GM12878 (cell line): ENCODE measurements at regions not wholly inside any gene's neighbourhood (a gene's known extent, or its start where the extent isn't known, plus 50 kb on each side); places are given as distances from the start of the nearest gene placed in this dataset.

Experiments used
- ATAC-seq: fragments of 200-7000 bp; cut with Tn5 transposase; 3 replicates; pipeline ENCODE4 v1.9.1; 2020; ENCODE audit warnings: mild to moderate bottlenecking, moderate library complexity
- BruUV-seq: library from RNA; stranded (reverse); fragments of 400-500 nt; replicated peaks from 2 replicates; lab custom pipeline; 2021; lab: Mats Ljungman, UMichigan
- CTCF ChIA-PET: fragments of 300-600 bp; sonication (Branson Sonifier 250); formaldehyde crosslinking; extraction: SDS; loops from one replicate; lab custom pipeline; 2021; ENCODE audit warnings: inconsistent platforms; lab: Yijun Ruan, JAX
- POLR2A ChIA-PET: fragments of 350-600 bp; formaldehyde crosslinking; extraction: SDS; loops from one replicate; lab custom pipeline; 2021; ENCODE audit warnings: inconsistent platforms; lab: Charles Lee
- RAD21 ChIA-PET: fragments of 300-600 bp; sonication (Branson Sonifier 250); formaldehyde crosslinking; loops from one replicate; lab custom pipeline; 2023; ENCODE audit warnings: antibody characterized with exemption; ENCODE audit not compliant: unreplicated experiment; lab: Charles Lee
- SMC1A ChIA-PET: fragments of 300-600 bp; sonication (Branson Sonifier 250); formaldehyde crosslinking; loops from one replicate; lab custom pipeline; 2023; ENCODE audit not compliant: unreplicated experiment, uncharacterized antibody; lab: Charles Lee
- DNase-seq: peaks from one replicate; pipeline ENCODE4 v3.0.0-alpha.2; 2011; ENCODE audit warnings: low read depth, low spot score
- FAIRE-seq: peaks from 3 replicates; lab custom pipeline; 2011; peaks lifted over from hg19 to GRCh38; lab: Jason Lieb, UNC
- H2AFZ ChIP-seq: 2 replicates; pipeline ENCODE4 v1.6.0; 2011; ENCODE audit warnings: low read depth, low read length, control low read depth; ENCODE audit not compliant: control insufficient read depth
- H3K27ac ChIP-seq: 2 replicates; pipeline ENCODE4 v1.5.1; 2011; ENCODE audit warnings: control low read depth; ENCODE audit not compliant: control insufficient read depth, insufficient read depth
- H3K27me3 ChIP-seq, 2 experiments: replicated peaks in 1 of 2; 2 replicates each; pipeline versions ENCODE4 v1.6.0 to v1.6.1; 2011; ENCODE audit warnings: low read length in 1 of 2; ENCODE audit not compliant: control insufficient read depth in 2 of 2, insufficient read depth in 2 of 2
- H3K36me3 ChIP-seq, 2 experiments: 2 replicates each; pipeline ENCODE4 v1.5.1; 2011; ENCODE audit warnings: low read length in 1 of 2; ENCODE audit not compliant: control insufficient read depth in 2 of 2, insufficient read depth in 2 of 2
- H3K4me1 ChIP-seq: 2 replicates; pipeline ENCODE4 v1.6.1; 2011; ENCODE audit warnings: mild to moderate bottlenecking, low read length, moderate library complexity, mixed read lengths; ENCODE audit not compliant: control insufficient read depth, insufficient read depth
- H3K4me2 ChIP-seq: 2 replicates; pipeline ENCODE4 v1.6.0; 2011; ENCODE audit warnings: control low read depth; ENCODE audit not compliant: control insufficient read depth, insufficient read depth
- H3K4me3 ChIP-seq: fragments of 200-600 bp; sonication (generic); 2 replicates; pipeline ENCODE4 v1.5.1; 2016
- H3K79me2 ChIP-seq: 2 replicates; pipeline ENCODE4 v1.6.0; 2011; ENCODE audit warnings: low read length; ENCODE audit not compliant: control insufficient read depth, insufficient read depth
- H3K9ac ChIP-seq: 2 replicates; pipeline ENCODE4 v1.8.0; 2011; ENCODE audit warnings: low read length, control low read depth, mixed read lengths; ENCODE audit not compliant: control insufficient read depth, insufficient read depth
- H3K9me3 ChIP-seq: replicated peaks from 3 replicates; pipeline ENCODE4 v1.5.1; 2011; ENCODE audit warnings: mild to moderate bottlenecking, low read length; ENCODE audit not compliant: control insufficient read depth, insufficient read depth
- H4K20me1 ChIP-seq: 2 replicates; pipeline ENCODE4 v1.6.0; 2011; ENCODE audit not compliant: control insufficient read depth, insufficient read depth
- ATF2 ChIP-seq: IDR thresholded peaks from 2 replicates; pipeline ENCODE4 v1.6.1; 2012; ENCODE audit warnings: low read length, inconsistent platforms
- BCLAF1 ChIP-seq: fragments of 450-650 bp; IDR thresholded peaks from 2 replicates; pipeline ENCODE4 v1.6.1; 2017; ENCODE audit warnings: antibody characterized with exemption, mild to moderate bottlenecking, moderate library complexity
- BMI1 ChIP-seq: fragments of 450-650 bp; IDR thresholded peaks from 2 replicates; pipeline ENCODE4 v1.6.1; 2016; ENCODE audit warnings: mild to moderate bottlenecking, moderate library complexity, borderline replicate concordance
- CHD2 ChIP-seq: IDR thresholded peaks from 2 replicates; pipeline ENCODE4 v1.6.1; 2011; ENCODE audit warnings: low read depth, low read length, improper control_type of control experiment, borderline replicate concordance
- MEF2A ChIP-seq: IDR thresholded peaks from 2 replicates; pipeline ENCODE4 v1.6.1; 2011; ENCODE audit warnings: low read depth, mild to moderate bottlenecking, low read length, moderate library complexity; ENCODE audit not compliant: insufficient read depth
- PAX5 ChIP-seq: IDR thresholded peaks from 2 replicates; pipeline ENCODE4 v1.6.1; 2011; ENCODE audit warnings: low read depth, low read length, borderline replicate concordance
- PML ChIP-seq: IDR thresholded peaks from 2 replicates; pipeline ENCODE4 v1.6.1; 2012; ENCODE audit warnings: low read length, inconsistent platforms
- SMARCA5 ChIP-seq: fragments of 450-650 bp; IDR thresholded peaks from 2 replicates; pipeline ENCODE4 v1.6.1; 2017; ENCODE audit warnings: mild to moderate bottlenecking
- SMC3 ChIP-seq: IDR thresholded peaks from 2 replicates; pipeline ENCODE4 v1.6.1; 2011; ENCODE audit warnings: low read length, improper control_type of control experiment, borderline replicate concordance
- TCF7 ChIP-seq: IDR thresholded peaks from 2 replicates; pipeline ENCODE4 v1.6.1; 2014; ENCODE audit warnings: antibody characterized with exemption, borderline replicate concordance
- USF2 ChIP-seq: IDR thresholded peaks from 2 replicates; pipeline ENCODE4 v1.6.1; 2011; ENCODE audit warnings: low read depth, low read length, improper control_type of control experiment, borderline replicate concordance
- ZBED1 ChIP-seq: IDR thresholded peaks from 2 replicates; pipeline ENCODE4 v1.6.1; 2016; ENCODE audit warnings: borderline replicate concordance
- ZSCAN29 ChIP-seq: fragments of 450-650 bp; IDR thresholded peaks from 2 replicates; pipeline ENCODE4 v1.6.1; 2017; ENCODE audit warnings: mild to moderate bottlenecking, moderate library complexity
- WGBS: methylation state at CpG from one replicate; pipeline ENCODE4 v1.1.6; 2016; ENCODE audit warnings: low lambda C conversion rate; ENCODE audit not compliant: insufficient replicate concordance, insufficient coverage; ENCODE audit errors: missing lambda C conversion rate; 5-methylcytosine and 5-hydroxymethylcytosine counted together
- in situ Hi-C: fragments of 300-500 bp; cut with MboI; formaldehyde crosslinking; loops from 9 replicates; pipeline ENCODE4 v1.14.3; 2018; ENCODE audit warnings: mixed read lengths
- intact Hi-C: fragments of 100-400 bp; cut with micrococcal nuclease; formaldehyde crosslinking; loops from one replicate; pipeline ENCODE4 v1.14.2; 2022; ENCODE audit not compliant: unreplicated experiment
- TF ChIP-seq, protein P1 (sequence below): fragments of 450-650 bp; IDR thresholded peaks from 2 replicates; pipeline ENCODE4 v1.6.1; 2017; ENCODE audit warnings: mild to moderate bottlenecking

DNA sequence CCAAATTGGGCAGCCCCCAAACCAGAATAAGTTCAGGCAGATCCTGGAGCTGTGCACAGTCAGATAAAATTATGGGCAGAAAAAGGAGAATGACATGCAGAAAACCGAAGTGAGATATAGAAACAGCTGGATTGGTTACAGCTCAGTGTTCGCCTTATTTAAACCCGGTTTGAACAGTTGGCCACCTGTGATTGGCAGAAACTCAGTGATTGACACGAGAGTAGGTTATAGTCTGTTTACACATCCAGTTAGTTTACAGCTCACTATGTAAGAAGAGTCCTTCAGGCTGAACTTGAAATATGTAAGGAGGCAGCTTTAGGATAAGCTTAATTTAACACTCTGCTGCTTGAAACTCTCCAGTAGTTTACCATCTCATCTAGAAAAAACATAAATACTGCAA is 271.6 kb upstream of the ARRDC4 start (continued):
- no peak for TF ChIP-seq ATF2

DNA sequence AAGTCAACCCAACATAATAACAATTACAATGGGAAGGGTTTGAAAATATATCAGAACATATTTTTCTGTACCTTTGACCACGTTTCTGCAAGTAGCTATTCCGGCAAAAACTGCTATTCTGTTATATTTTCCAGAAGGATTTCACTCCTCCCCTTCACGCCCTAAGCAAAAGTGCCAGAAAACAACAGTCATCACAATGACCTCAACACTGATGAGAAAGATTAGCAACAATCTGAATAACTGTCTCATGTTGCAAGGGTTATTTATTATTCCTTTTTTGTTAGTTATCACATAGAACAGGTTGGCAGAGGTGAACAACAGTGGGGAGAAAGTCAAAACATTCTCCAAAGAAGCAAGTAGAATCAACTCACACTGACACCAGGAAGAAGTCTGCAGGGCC is 269.4 kb upstream of the ARRDC4 start:
- Histone ChIP-seq H3K9me3 (no peaks in the 10 kb centered on the region), H3K4me3 (no peak overlapping the region), H3K27ac (no peak overlapping the region), H3K79me2 (no peaks in the 10 kb centered on the region), H3K27me3 (no peaks in the 10 kb centered on the region), H3K36me3 (no peaks in the 10 kb centered on the region), H3K9ac (no peak overlapping the region), H2AFZ (no peak overlapping the region), H4K20me1 (no peaks in the 10 kb centered on the region), H3K4me2 (no peak overlapping the region), H3K4me1 (no peaks in the 10 kb centered on the region)
- DNase-seq (no peak), ATAC-seq (no peak), FAIRE-seq (no peak)
- intact Hi-C loops, result no loop called here
- ChIA-PET CTCF (no interaction called here), RAD21 (no interaction called here), POLR2A (no interaction called here), SMC1A (interaction anchor here (1.2 kb wide), 1 partner anchor 11 kb away, joined by 3 read pairs; no protein-coding TSS in a partner anchor)
- TF ChIP-seq BMI1, result no peak
- no peak for TF ChIP-seq CHD2
- TF ChIP-seq TCF7, result no peak
- TF ChIP-seq USF2, result no peak
- TF ChIP-seq ZBED1, result no peak
- TF ChIP-seq SMARCA5, result no peak
- no peak for TF ChIP-seq ATF2
- TF ChIP-seq, protein P1, sequence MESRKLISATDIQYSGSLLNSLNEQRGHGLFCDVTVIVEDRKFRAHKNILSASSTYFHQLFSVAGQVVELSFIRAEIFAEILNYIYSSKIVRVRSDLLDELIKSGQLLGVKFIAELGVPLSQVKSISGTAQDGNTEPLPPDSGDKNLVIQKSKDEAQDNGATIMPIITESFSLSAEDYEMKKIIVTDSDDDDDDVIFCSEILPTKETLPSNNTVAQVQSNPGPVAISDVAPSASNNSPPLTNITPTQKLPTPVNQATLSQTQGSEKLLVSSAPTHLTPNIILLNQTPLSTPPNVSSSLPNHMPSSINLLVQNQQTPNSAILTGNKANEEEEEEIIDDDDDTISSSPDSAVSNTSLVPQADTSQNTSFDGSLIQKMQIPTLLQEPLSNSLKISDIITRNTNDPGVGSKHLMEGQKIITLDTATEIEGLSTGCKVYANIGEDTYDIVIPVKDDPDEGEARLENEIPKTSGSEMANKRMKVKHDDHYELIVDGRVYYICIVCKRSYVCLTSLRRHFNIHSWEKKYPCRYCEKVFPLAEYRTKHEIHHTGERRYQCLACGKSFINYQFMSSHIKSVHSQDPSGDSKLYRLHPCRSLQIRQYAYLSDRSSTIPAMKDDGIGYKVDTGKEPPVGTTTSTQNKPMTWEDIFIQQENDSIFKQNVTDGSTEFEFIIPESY, result no peak
- TF ChIP-seq BCLAF1, result no peak
- no peak for TF ChIP-seq PAX5
- TF ChIP-seq MEF2A, result no peak
- no peak for TF ChIP-seq PML
- no peak for TF ChIP-seq ZSCAN29
- TF ChIP-seq SMC3, result no peak
- BruUV-seq, result no TSS peak
- in situ Hi-C loops, result no loop called here
- WGBS, result 0% methylated on average over 3 of the region's 3 CpGs
